Islet precursor cell (in vitro differentiated cells): ENCODE measurements at regions not wholly inside any gene's neighbourhood (a gene's known extent, or its start where the extent isn't known, plus 50 kb on each side); places are given as distances from the start of the nearest gene placed in this dataset.

ENCODE experiments used
- DNase-seq: peaks from one replicate; pipeline ENCODE4 v3.0.0-alpha.2; 2018

DNA sequence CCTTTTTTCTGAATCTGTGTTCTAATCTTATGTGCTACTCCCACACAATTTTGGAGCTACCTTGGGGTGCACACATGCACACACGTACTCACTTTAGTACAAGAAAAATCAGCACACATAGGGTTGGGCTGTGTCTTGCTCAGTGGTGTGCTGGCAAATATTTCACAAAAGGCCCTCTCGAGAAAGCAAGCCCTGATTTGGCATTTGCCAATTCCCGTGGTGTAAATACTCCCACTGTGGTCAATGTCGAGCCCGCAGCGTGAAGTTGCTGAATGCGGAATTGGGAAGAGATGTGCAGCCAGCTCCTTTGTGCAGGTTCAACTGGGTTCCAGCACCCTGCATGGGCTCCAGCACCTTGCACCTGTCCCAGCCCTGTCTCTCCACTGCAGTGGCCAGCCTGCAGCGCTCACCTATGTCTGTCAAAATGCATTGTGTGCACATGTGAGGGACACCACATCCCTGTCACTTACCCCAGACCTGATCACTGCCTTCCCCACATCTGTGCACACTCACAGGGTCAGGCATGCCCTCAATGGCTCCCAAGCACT is 78.4 kb upstream of the WNT4 start:
- DNase-seq, result peak; percentile 40

- peak; percentile 17 for DNase-seq
Measured at GRCh38 chr1:22222723-22223122, 79.8 kb upstream of the WNT4 start.

GRCh38 chr1:22223176-22223575 is 80.3 kb upstream of the WNT4 start:
- peak; percentile 40 for DNase-seq

DNA sequence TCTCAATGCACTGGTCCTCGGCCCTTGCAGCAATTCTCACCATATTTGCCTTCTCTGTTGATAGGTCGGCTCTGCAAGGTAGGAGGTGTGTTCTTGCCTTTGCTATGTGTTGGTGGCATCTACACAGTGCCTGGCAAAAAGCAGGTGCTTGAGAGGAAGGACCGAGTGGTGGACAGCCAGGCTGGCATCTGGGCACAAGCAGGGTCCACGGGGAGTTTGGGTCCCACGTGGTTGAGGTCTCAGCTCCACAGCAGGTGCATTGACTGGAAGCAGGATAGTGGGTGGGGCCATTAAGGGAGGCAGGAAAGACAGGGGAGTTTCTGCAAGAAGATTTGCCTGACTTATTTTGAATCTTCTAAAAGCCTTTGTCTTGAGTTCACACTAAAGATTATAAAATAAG is 81.2 kb upstream of the WNT4 start:
- DNase-seq, result no peak

GRCh38 chr1:22224631-22225030 is 81.7 kb upstream of the WNT4 start:
- DNase-seq, result no peak

GRCh38 chr1:22225858-22226589 is 83.1 kb upstream of the WNT4 start:
- no peak for DNase-seq

DNA sequence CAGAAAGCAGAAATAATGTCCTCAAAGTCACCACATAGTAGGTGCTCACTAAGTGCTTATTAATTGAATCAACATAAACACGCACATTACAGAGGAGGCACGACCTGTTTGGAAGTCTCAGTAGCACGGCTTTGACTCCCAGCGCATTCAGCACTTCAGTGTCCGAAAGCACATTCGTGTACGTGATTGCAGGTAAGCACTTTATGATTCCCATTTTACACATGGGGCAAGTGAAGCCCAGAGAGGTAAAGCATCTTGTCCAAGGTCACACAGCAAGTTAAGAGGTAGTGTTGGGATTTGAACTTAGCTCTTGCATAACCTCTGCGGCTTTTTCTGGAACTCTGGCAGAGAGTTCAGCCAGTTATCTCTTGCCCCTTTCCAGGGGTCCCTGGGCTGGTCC is 85.2 kb upstream of the WNT4 start:
- no peak for DNase-seq

DNA sequence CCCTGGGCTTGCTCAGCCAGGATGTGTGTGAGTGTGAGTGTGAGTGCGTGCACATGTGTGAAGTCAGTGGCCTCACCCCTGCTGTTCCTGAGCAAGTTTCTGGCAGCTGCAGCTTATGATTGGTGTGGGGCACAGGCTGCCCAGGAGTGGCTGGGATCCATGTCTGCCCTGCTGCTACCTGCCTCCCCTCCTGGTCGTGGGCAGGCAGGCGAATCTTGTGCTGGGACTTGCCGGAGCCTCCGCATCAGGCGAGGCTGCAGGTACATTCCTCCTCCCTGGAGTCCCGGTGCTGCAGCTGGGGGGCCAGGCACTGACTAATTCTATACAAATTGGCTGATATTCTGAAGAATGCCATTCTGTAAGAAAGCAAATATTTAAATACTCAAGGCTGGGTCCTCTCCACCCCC is 85.6 kb upstream of the WNT4 start:
- DNase-seq, result no peak

- no peak for DNase-seq
Measured at GRCh38 chr1:22229379-22229778, 86.5 kb upstream of the WNT4 start.

DNA sequence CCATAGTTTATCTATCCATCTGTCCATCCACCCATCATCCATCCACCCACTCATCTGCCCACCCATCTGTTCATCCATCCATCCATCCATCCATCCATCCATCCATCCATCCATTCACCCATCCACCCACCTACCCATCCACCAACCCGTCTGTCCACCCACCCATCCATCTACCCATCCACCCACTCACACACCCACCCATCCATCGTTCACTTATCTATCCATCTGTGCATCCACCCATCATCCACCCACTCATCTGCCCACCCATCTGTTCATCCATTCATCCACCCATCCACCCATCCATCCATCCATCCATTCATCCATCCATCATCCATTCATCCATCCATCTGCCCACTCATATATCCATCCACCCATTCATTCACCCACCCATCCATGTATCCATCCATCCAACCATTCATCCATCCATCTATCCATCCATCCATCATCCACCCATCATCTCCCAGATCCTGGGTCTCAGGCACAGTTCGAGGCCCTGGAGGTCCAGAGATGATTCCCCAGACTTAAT is 88.2 kb upstream of the WNT4 start:
- no peak for DNase-seq

GRCh38 chr1:22231995-22232690 is 89.2 kb upstream of the WNT4 start:
- DNase-seq, result no peak

GRCh38 chr1:22233222-22233621 is 90.3 kb upstream of the WNT4 start:
- no peak for DNase-seq

DNA sequence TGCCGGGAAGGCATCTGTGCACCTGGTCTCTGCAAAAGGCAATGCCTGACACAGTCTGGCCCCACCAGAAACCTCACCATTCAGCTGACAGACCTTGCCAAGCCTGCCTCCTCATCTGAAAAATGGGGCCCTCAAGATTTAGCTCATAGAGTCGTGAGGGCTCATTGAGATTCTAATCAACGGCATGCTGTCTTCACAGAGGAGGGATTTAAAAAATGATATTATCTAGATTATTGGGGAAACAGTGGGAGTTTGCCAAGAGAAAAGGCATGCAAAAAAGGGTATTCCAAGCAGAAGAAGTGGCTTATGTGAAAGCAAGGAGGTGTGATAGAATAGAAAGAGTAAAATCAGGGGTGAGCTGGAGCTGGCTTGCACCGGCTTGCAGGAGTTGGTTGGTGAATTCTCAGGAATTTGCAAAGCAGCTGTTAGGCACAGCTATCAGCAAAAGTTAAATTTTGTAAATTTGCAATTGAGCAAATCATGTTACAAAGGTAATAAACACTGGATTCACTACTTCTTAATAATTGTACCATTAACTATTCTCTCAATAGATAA is 91.7 kb upstream of the WNT4 start:
- DNase-seq, result no peak

DNA sequence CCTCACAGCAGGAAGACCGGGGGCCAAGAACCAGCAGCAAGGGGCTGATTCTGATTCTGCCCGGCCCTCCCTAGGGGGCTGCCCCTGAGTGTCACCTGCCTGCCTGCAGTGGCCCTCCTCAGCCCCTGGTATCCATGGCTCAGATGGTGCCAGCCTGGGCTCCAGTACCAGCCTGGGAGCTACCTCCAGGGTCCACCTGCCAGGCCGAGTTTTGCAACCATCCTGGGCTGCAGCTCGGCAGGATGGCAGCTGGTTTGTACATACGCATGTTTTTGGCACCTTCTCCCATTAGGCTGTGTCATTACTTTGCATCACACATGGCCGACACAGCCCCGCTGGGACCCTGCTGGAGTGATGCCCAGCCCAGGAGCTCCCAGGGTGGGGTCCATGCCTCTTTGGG is 93.3 kb upstream of the WNT4 start:
- DNase-seq, result no peak

GRCh38 chr1:22236900-22237299 is 94.0 kb upstream of the WNT4 start:
- DNase-seq, result no peak

DNA sequence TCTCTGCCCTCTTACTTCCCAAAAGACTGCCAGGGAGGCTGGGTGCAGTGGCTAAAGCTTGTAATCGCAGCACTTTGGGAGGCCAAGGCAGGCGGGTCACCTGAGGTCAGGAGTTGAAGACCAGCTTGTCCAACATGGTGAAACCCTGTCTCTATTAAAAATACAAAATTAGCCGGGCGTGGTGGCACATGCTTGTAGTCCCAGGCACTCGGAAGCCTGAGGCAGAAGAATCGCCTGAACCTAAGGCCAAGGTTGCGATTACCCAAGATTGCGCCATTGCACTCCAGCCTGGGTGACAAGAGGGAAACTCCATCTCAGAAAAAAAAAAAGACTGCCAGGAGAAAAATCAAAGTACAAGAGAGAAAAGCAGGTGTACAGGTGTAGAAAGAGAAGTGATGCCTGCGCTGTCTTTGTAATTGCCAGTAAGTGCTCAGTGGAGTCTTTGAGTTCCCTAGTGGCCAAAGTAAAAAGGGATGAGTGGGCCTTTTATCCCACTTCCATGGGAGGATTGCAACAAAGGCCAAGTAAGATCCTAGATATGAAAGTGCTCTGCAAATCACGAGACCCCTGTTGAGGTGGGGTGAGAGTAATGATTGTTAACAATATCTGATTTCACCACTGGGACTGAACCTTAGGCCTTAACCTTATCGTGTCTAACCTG is 94.7 kb upstream of the WNT4 start:
- no peak for DNase-seq

- DNase-seq, result no peak
Measured at GRCh38 chr1:22238356-22239224, 95.7 kb upstream of the WNT4 start.

DNA sequence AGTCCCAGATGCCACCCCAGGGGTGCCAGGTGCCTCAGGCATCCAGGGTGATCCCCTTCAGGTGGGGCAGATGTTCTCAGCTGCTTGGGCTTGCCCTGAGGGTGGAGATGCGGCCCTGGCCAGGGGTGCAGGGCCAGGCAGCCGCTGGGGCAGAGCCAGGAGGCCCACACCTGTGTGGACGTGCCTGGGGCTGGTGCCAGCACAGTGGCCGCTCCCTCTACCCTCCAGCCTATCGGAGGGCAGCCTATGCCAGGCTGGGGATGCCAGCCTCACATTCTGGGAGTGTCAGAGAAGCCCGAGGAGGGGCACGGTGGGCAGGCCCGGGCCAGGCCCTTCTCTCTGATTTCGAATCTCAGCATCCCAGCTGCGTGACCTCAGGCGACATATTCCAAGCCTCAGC is 96.5 kb upstream of the WNT4 start:
- no peak for DNase-seq

DNA sequence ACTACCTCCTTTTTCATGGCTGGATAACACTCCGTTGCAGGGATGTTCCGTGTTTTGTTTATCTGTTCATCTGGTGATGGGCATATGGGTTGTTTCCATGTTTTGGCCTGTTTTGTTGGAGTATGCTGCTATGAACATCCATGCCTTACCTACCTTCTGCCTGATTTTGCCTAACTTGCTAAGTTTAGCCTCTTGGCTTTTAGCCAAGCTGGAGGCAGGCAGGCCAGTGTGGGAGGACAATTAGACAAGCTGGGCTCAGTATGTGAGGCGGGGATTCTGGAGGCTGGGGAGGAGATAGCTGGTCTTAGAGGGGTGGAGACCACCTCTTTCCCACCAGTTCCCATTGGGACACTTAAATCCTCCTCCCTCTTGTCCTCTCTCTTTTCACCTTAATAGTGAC is 98.4 kb upstream of the WNT4 start:
- DNase-seq, result no peak

GRCh38 chr1:22241811-22242210 is 98.9 kb upstream of the WNT4 start:
- no peak for DNase-seq

- DNase-seq, result no peak
Measured at GRCh38 chr1:22245100-22245650, 102.3 kb upstream of the WNT4 start.

GRCh38 chr1:22245726-22246125 is 102.8 kb upstream of the WNT4 start:
- no peak for DNase-seq
